Liver (tissue), 7 donors: ENCODE measurements at regions not wholly inside any gene's neighbourhood (a gene's known extent, or its start where the extent isn't known, plus 50 kb on each side); places are given as distances from the start of the nearest gene placed in this dataset.

Experiments
- DNase-seq: peaks from one replicate; pipeline ENCODE4 v3.0.0-alpha.2; 2017; ENCODE audit warnings: low spot score
- H3K27ac ChIP-seq, 2 donors: one replicate each; pipeline ENCODE4 v1.7.0; 2013; ENCODE audit warnings: inconsistent platforms in 2 of 2, low read length in 2 of 2, control low read depth in 1 of 2, low read depth in 1 of 2, mild to moderate bottlenecking in 1 of 2
- H3K27me3 ChIP-seq, 4 donors: one replicate each; pipeline versions ENCODE4 v1.6.1 to v1.7.0; 2013; ENCODE audit warnings: low read length in 3 of 4, inconsistent platforms in 1 of 4, mild to moderate bottlenecking in 1 of 4, moderate library complexity in 1 of 4; ENCODE audit not compliant: control insufficient read depth in 4 of 4, insufficient read depth in 4 of 4
- H3K36me3 ChIP-seq, 4 donors: one replicate each; pipeline versions ENCODE4 v1.6.1 to v1.7.0; 2013; ENCODE audit warnings: low read length in 3 of 4, mild to moderate bottlenecking in 3 of 4, low read depth in 1 of 4, moderate library complexity in 1 of 4; ENCODE audit not compliant: control insufficient read depth in 4 of 4, insufficient read depth in 3 of 4
- H3K4me1 ChIP-seq, 4 donors: one replicate each; pipeline versions ENCODE4 v1.6.1 to v1.7.0; 2013; ENCODE audit warnings: low read length in 3 of 4, mild to moderate bottlenecking in 3 of 4, moderate library complexity in 1 of 4; ENCODE audit not compliant: control insufficient read depth in 4 of 4, insufficient read depth in 4 of 4
- H3K4me3 ChIP-seq, 3 donors: one replicate each; pipeline versions ENCODE4 v1.6.1 to v1.7.0; 2013; ENCODE audit warnings: low read length in 3 of 3, control low read depth in 1 of 3, low read depth in 1 of 3, mild to moderate bottlenecking in 1 of 3
- H3K9ac ChIP-seq, 2 donors: one replicate each; pipeline ENCODE4 v1.7.0; 2013; ENCODE audit warnings: low read length in 2 of 2, mild to moderate bottlenecking in 2 of 2, moderate library complexity in 2 of 2, control low read depth in 1 of 2, low read depth in 1 of 2
- H3K9me3 ChIP-seq, 4 donors: one replicate each; pipeline versions ENCODE4 v1.6.1 to v1.7.0; 2013; ENCODE audit warnings: low read length in 3 of 4; ENCODE audit not compliant: control insufficient read depth in 4 of 4
- ATF3 ChIP-seq: IDR thresholded peaks from 2 replicates; pipeline ENCODE4 v1.6.1; 2016; ENCODE audit warnings: antibody characterized with exemption
- EGR1 ChIP-seq, 2 donors: IDR thresholded peaks; 2 replicates each; pipeline ENCODE4 v1.6.1; 2016 to 2018; ENCODE audit warnings: antibody characterized with exemption in 2 of 2, low read depth in 2 of 2
- FOXA1 ChIP-seq: IDR thresholded peaks from 2 replicates; pipeline ENCODE4 v1.6.1; 2016; ENCODE audit warnings: antibody characterized with exemption
- FOXA2 ChIP-seq: IDR thresholded peaks from 2 replicates; pipeline ENCODE4 v1.6.1; 2016; ENCODE audit warnings: antibody characterized with exemption
- GABPA ChIP-seq, 2 donors: IDR thresholded peaks in 1 of 2; conservative IDR thresholded peaks in 1 of 2; 2 replicates each; pipeline ENCODE4 v1.6.1; 2016; ENCODE audit warnings: antibody characterized with exemption in 2 of 2, mild to moderate bottlenecking in 1 of 2, moderate library complexity in 1 of 2
- HNF4A ChIP-seq, 2 donors: conservative IDR thresholded peaks; 2 replicates each; pipeline ENCODE4 v1.6.1; 2016; ENCODE audit warnings: antibody characterized with exemption in 2 of 2, mild to moderate bottlenecking in 2 of 2
- HNF4G ChIP-seq: IDR thresholded peaks from 2 replicates; pipeline ENCODE4 v1.6.1; 2016; ENCODE audit warnings: antibody characterized with exemption
- JUND ChIP-seq, 2 donors: IDR thresholded peaks; 2 replicates each; pipeline ENCODE4 v1.6.1; 2016; ENCODE audit warnings: antibody characterized with exemption in 2 of 2
- NR2F2 ChIP-seq: IDR thresholded peaks from 2 replicates; pipeline ENCODE4 v1.6.1; 2016; ENCODE audit warnings: antibody characterized with exemption
- RAD21 ChIP-seq, 2 donors: IDR thresholded peaks; 2 replicates each; pipeline ENCODE4 v1.6.1; 2016; ENCODE audit warnings: antibody characterized with exemption in 2 of 2, mild to moderate bottlenecking in 2 of 2
- RXRA ChIP-seq, 2 donors: IDR thresholded peaks; 2 replicates each; pipeline ENCODE4 v1.6.1; 2017 to 2018; ENCODE audit warnings: antibody characterized with exemption in 2 of 2, mild to moderate bottlenecking in 1 of 2
- SP1 ChIP-seq: IDR thresholded peaks from 2 replicates; pipeline ENCODE4 v1.6.1; 2018; ENCODE audit warnings: antibody characterized with exemption, mild to moderate bottlenecking
- TAF1 ChIP-seq: conservative IDR thresholded peaks from 2 replicates; pipeline ENCODE4 v1.6.1; 2016; ENCODE audit warnings: antibody characterized with exemption, mild to moderate bottlenecking
- YY1 ChIP-seq: IDR thresholded peaks from 2 replicates; pipeline ENCODE4 v1.6.1; 2016; ENCODE audit warnings: antibody characterized with exemption, mild to moderate bottlenecking
- WGBS: extraction: QIAGEN DNeasy Blood & Tissue Kit; methylation state at CpG from one replicate; pipeline ENCODE4 v1.1.7; 2013; 5-methylcytosine and 5-hydroxymethylcytosine counted together
- TF ChIP-seq, protein P1 (sequence below): IDR thresholded peaks from 2 replicates; pipeline ENCODE4 v1.6.1; 2016; ENCODE audit warnings: antibody characterized with exemption, mild to moderate bottlenecking
- donor health status: healthy.
- donor health status: healthy.
- donor health status: healthy.
- donor health status: healthy.

DNA sequence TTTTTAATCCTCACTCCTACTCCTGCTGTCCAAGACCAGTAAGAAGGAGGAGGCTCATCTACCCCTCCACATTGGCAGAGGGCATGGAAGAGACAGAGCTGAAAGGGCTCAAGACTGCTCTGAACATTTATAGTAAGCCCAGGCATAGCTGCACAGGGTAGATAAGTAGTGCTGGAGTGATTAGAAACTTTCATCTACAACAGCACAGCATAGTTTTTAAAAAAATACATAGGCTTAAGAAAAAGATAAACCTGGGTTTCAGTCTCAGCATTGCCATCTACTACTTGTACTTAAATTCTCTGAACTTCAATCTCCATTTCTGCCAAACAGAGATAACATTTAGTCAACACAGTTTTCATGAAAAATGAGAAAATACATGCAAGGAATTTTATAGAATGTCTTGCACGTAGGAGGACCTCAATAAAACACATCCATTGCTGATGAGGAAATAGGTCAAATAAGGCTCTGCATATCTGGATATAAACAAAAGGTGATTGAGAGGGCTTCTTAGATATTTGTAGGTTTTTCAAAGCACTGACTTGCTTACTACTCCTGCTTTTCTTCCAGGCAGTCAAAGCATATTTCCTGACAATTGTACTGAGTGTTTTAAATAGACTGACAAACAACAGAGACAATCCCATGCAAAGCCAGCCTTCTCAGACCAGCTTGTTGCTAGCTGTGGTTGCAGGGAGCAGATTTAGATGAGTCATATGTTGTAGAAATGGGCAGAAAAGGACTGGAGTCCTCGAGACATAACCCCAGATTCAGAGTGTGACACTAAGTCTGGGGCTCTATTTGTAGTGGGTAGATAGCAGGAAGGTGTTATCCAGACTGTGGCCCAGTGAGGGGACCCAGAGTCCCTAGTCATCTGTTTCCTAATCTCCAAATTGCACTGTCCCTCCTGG lies 107.4 kb upstream of the TAB2 start:
- WGBS = 82% methylated on average over 2 of the region's 2 CpGs
- no peaks in the 10 kb centered on the region for H3K9me3 ChIP-seq
- no peak overlapping the region for H3K27ac ChIP-seq
- no peak overlapping the region for H3K4me3 ChIP-seq
- H3K4me1 ChIP-seq = peaks cover 0 to 2% (median 0%) of the 10 kb centered on the region in 4 donors
- DNase-seq = no peak
- no peaks in the 10 kb centered on the region for H3K36me3 ChIP-seq
- H3K27me3 ChIP-seq = no peaks in the 10 kb centered on the region
- TF ChIP-seq RAD21 (IDR thresholded peaks at IDR 0.05) (no peak), ATF3 (no peak), HNF4A (conservative IDR thresholded peaks at IDR 0.05) (no peak), YY1 (no peak), FOXA2 (no peak), HNF4G (no peak), SP1 (no peak), GABPA (IDR thresholded peaks at IDR 0.05 in 1 of 2, conservative IDR thresholded peaks at IDR 0.05 in 1 of 2) (no peak), JUND (IDR thresholded peaks at IDR 0.05) (no peak), RXRA (IDR thresholded peaks at IDR 0.05) (no peak), EGR1 (IDR thresholded peaks at IDR 0.05; ENCODE audit: low read depth in 2 of 2) (no peak)
- TF ChIP-seq, protein P1, sequence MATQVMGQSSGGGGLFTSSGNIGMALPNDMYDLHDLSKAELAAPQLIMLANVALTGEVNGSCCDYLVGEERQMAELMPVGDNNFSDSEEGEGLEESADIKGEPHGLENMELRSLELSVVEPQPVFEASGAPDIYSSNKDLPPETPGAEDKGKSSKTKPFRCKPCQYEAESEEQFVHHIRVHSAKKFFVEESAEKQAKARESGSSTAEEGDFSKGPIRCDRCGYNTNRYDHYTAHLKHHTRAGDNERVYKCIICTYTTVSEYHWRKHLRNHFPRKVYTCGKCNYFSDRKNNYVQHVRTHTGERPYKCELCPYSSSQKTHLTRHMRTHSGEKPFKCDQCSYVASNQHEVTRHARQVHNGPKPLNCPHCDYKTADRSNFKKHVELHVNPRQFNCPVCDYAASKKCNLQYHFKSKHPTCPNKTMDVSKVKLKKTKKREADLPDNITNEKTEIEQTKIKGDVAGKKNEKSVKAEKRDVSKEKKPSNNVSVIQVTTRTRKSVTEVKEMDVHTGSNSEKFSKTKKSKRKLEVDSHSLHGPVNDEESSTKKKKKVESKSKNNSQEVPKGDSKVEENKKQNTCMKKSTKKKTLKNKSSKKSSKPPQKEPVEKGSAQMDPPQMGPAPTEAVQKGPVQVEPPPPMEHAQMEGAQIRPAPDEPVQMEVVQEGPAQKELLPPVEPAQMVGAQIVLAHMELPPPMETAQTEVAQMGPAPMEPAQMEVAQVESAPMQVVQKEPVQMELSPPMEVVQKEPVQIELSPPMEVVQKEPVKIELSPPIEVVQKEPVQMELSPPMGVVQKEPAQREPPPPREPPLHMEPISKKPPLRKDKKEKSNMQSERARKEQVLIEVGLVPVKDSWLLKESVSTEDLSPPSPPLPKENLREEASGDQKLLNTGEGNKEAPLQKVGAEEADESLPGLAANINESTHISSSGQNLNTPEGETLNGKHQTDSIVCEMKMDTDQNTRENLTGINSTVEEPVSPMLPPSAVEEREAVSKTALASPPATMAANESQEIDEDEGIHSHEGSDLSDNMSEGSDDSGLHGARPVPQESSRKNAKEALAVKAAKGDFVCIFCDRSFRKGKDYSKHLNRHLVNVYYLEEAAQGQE = no peak
- no peak overlapping the region for H3K9ac ChIP-seq

DNA sequence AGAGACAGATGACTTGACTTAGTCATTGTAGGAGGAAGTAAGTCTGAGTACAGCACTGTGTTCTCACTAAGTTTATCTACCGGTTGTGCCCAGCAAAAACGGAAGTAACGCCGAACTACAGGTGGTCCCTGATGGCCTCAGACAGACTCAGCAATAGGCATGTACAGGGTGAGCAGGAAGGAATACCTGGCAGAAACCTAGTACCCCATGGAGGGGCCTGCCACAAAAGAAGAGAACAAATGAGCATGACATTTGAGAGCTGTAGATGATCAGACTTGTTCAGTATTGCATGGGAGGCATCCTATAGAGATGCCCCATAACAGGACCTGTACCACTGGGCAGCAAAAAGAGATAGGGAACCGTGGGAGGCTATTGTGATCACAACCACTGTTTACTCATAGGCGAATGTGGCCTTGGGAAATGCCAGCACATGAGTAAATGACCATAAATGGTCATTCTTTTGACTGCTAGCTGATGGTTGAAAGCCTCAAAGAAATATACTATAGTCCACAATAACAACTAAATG lies 106.4 kb upstream of the TAB2 start:
- H3K4me1 ChIP-seq = peaks cover 0 to 2% (median 0%) of the 10 kb centered on the region in 4 donors
- H3K4me3 ChIP-seq = no peak overlapping the region
- 83% methylated on average over 6 of the region's 6 CpGs for WGBS

More for the DNA sequence above, 106.4 kb upstream of the TAB2 start:
- H3K27me3 ChIP-seq = no peaks in the 10 kb centered on the region
- no peak for TF ChIP-seq GABPA (IDR thresholded peaks at IDR 0.05 in 1 of 2, conservative IDR thresholded peaks at IDR 0.05 in 1 of 2)
- no peak for TF ChIP-seq TAF1
- no peak for TF ChIP-seq EGR1 (IDR thresholded peaks at IDR 0.05; ENCODE audit: low read depth in 2 of 2)
- no peak for TF ChIP-seq JUND (IDR thresholded peaks at IDR 0.05)
- TF ChIP-seq, protein P1 = no peak
- TF ChIP-seq FOXA1 = no peak
- no peak for TF ChIP-seq RXRA (IDR thresholded peaks at IDR 0.05)
- TF ChIP-seq RAD21 (IDR thresholded peaks at IDR 0.05) = no peak
- TF ChIP-seq ATF3 = no peak
- TF ChIP-seq NR2F2 = no peak
- H3K9ac ChIP-seq = no peak overlapping the region
- DNase-seq = no peak
- H3K27ac ChIP-seq = no peak overlapping the region
- H3K9me3 ChIP-seq = no peaks in the 10 kb centered on the region
- H3K36me3 ChIP-seq = no peaks in the 10 kb centered on the region
